GM20000 (cell line): ENCODE measurements at regions not wholly inside any gene's neighbourhood (a gene's known extent, or its start where the extent isn't known, plus 50 kb on each side); places are given as distances from the start of the nearest gene placed in this dataset.

ENCODE experiments used
- DNase-seq: peaks from one replicate; pipeline ENCODE4 v3.0.0; 2012; ENCODE audit warnings: low spot score
- CTCF ChIP-seq: IDR thresholded peaks from 2 replicates; pipeline ENCODE4 v1.5.1; 2012; ENCODE audit warnings: mild to moderate bottlenecking, control low read depth; ENCODE audit errors: extremely low read depth, missing control alignments

DNA sequence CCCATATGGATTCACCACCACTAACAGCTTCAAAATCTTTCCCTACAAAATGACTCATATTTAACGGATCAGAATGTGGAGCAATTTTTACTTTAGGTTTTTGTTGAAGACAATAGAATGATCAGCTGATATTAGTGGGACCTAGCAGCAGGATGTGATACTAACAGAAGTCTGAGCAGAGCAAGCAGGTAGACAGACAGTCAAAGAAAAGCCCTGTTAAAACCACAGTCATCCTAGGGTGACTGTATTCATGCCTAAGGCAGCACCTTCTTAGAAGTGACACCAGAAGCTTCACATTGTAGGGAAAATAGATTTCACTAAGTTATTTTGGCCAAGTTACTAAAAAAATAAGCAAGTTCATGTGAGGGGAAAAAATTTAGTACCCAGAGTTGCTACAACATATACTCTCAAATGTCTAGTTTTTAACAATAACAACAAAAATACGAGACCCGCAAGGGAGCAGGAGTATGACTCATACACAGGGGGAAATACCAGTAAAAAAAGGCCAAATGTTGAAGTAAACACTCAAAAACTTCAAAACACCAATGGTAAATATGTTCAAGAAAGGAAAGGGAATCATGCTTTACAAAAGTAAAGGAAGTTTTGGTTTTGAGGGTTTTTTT, 590.9 kb downstream of the EPHA3 start:
- TF ChIP-seq CTCF, result no peak
- no peak for DNase-seq

- TF ChIP-seq CTCF, result no peak
- DNase-seq, result no peak
Observed at GRCh38 chr3:89699229-89699628, 591.8 kb downstream of the EPHA3 start.

DNA sequence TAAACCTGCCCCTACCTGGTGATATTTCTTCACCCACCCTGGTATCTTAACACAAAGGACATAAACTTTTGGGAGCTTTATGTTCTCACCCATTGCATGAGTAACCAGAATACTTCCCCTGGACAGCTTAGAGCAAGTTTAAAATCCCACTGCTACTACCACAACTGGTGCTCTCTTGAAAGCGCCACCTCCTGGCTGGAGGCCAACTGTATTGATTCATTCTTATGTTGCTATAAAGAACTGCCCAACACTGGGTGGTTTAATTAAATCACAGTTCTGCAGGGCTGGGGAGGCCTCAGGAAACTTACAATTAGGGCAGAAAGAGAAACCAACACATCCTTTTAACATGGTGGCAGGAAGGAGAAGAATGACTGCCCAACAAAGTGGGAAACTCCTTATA, 592.4 kb downstream of the EPHA3 start:
- no peak for DNase-seq

DNA sequence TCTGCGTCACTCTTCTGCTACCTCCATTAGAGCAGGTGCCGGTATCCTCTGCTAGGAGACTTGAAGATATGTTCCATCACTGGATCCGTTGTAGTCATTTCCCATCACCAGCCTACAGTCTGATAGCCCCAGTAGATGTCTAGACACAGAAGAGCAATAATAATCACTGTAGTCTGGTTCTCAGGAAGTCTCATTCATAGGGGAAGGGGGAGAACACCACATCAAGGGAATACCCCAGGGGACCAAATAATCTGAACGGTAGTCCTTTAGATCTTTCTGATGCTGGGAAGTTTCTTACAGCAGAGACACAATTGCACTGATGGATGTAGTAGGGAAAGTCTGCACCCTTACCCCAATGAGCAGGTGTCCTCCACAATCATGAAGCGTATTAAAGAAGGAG, 595.0 kb downstream of the EPHA3 start:
- DNase-seq, result no peak
- TF ChIP-seq CTCF, result no peak

More for the DNA sequence above, 592.4 kb downstream of the EPHA3 start:
- TF ChIP-seq CTCF, result no peak

- TF ChIP-seq CTCF, result no peak
- no peak for DNase-seq
Observed at GRCh38 chr3:89713196-89713595, 605.8 kb downstream of the EPHA3 start.

- TF ChIP-seq CTCF, result no peak
- DNase-seq, result no peak
Observed at GRCh38 chr3:89714237-89714636, 606.8 kb downstream of the EPHA3 start.

- TF ChIP-seq CTCF, result no peak
- DNase-seq, result no peak
Observed at GRCh38 chr3:89740080-89740880, 632.9 kb downstream of the EPHA3 start.
